ENCODE measurements at regions not wholly inside any gene's neighbourhood (a gene's known extent, or its start where the extent isn't known, plus 50 kb on each side); places are given as distances from the start of the nearest gene placed in this dataset.

DNA sequence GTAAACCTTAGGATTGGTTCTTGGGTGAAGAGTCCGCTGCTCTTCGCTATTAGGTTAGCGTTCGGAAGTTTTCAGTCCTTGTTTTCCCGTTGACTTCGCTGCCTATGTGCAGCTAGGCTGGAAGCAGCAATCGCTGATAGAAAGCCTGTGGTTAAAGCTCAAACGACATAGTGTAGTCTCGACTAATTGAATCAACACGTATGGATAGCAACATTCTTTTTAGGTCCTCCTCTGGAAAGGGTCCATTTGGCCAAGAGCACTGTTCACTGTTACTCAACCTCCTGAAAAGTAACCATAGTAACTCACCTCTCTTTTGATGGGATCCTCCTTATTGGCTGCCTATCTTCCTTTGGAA is 355.5 kb downstream of the SNAPC1 start:
- TF ChIP-seq, protein P1, sequence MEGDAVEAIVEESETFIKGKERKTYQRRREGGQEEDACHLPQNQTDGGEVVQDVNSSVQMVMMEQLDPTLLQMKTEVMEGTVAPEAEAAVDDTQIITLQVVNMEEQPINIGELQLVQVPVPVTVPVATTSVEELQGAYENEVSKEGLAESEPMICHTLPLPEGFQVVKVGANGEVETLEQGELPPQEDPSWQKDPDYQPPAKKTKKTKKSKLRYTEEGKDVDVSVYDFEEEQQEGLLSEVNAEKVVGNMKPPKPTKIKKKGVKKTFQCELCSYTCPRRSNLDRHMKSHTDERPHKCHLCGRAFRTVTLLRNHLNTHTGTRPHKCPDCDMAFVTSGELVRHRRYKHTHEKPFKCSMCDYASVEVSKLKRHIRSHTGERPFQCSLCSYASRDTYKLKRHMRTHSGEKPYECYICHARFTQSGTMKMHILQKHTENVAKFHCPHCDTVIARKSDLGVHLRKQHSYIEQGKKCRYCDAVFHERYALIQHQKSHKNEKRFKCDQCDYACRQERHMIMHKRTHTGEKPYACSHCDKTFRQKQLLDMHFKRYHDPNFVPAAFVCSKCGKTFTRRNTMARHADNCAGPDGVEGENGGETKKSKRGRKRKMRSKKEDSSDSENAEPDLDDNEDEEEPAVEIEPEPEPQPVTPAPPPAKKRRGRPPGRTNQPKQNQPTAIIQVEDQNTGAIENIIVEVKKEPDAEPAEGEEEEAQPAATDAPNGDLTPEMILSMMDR (optimal IDR thresholded peaks at IDR 0.05 in 1 of 3, IDR thresholded peaks at IDR 0.05 in 1 of 3, conservative IDR thresholded peaks at IDR 0.05 in 1 of 3; ENCODE audit: extremely low read depth in 1 of 3, insufficient read depth in 2 of 3, low read length in 3 of 3), result no peak
- no peak for TF ChIP-seq EZH2 (IDR thresholded peaks at IDR 0.05; ENCODE audit: low read length)
- no peak overlapping the region for H2AFZ ChIP-seq (ENCODE audit: control insufficient read depth, low read length)
- dilution Hi-C loops (cut with MboI; ENCODE audit: extremely low pct_ligation_motif_present, low sequenced_read_pairs), result no loop called here

DNA sequence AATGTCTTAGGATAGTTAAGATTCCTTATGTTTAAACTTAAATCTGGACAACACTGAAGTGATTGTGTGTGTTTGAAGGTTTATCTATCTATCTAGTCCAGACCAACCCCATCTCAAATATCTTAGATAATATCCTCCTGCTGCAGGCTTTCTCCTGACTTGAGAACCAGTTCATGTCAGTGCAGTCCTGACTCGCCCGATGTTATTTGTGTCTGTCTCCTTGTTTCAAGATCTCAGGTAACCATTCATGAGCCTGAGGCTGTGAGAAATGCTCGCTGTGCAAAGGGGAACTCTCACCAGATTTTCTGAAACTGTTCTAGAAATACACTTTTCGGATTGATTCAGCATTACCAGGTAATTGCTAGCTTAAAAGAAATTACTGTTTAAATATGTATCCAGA is 356.2 kb downstream of the SNAPC1 start:
- dilution Hi-C loops (cut with MboI; ENCODE audit: extremely low pct_ligation_motif_present, low sequenced_read_pairs), result no loop called here
- no peaks in the 10 kb centered on the region for H3K9me3 ChIP-seq (ENCODE audit: control insufficient read depth, low read depth, low read length)
- H2AFZ ChIP-seq (ENCODE audit: control insufficient read depth, low read length), result no peak overlapping the region
- H3K4me2 ChIP-seq (ENCODE audit: control insufficient read depth, extremely low read depth, insufficient read depth, low read depth, low read length), result no peak overlapping the region
- H4K20me1 ChIP-seq (ENCODE audit: control insufficient read depth, extremely low read depth, insufficient read depth, low read length), result no peaks in the 10 kb centered on the region
- H3K27me3 ChIP-seq (ENCODE audit: control insufficient read depth, extremely low read depth, insufficient read depth, low read length), result peaks cover 51% of the 10 kb centered on the region
- H3K27ac ChIP-seq (ENCODE audit: control insufficient read depth, insufficient read depth, low read length), result no peak overlapping the region
- no peaks in the 10 kb centered on the region for H3K4me1 ChIP-seq (ENCODE audit: control insufficient read depth, extremely low read depth, insufficient read depth, low read length)
- H3K9ac ChIP-seq (ENCODE audit: control insufficient read depth, extremely low read depth, insufficient read depth, low read length), result no peak overlapping the region
- H3K79me2 ChIP-seq (ENCODE audit: control insufficient read depth, insufficient read depth, low read length), result no peaks in the 10 kb centered on the region
- H3K4me3 ChIP-seq (ENCODE audit: control insufficient read depth in 2 of 3, extremely low read depth in 1 of 3, insufficient read depth in 2 of 3, low read depth in 1 of 3, low read length in 3 of 3), result no peak overlapping the region
- H3K36me3 ChIP-seq (ENCODE audit: control insufficient read depth in 2 of 2, extremely low read depth in 1 of 2, insufficient read depth in 2 of 2, low read length in 2 of 2), result no peaks in the 10 kb centered on the region
- TF ChIP-seq EZH2 (IDR thresholded peaks at IDR 0.05; ENCODE audit: low read length), result no peak
- TF ChIP-seq, protein P1 (optimal IDR thresholded peaks at IDR 0.05 in 1 of 3, IDR thresholded peaks at IDR 0.05 in 1 of 3, conservative IDR thresholded peaks at IDR 0.05 in 1 of 3; ENCODE audit: extremely low read depth in 1 of 3, insufficient read depth in 2 of 3, low read length in 3 of 3), result no peak
- DNase-seq (ENCODE audit: low read depth, low spot score) (no peak), FAIRE-seq (peak; percentile 13)
- H3K9me1 ChIP-seq (ENCODE audit: control insufficient read depth, extremely low read depth, insufficient read depth, low read length), result no peaks in the 10 kb centered on the region

More for the DNA sequence above, 355.5 kb downstream of the SNAPC1 start:
- FAIRE-seq, result peak; percentile 34
- Histone ChIP-seq H3K27ac (ENCODE audit: control insufficient read depth, insufficient read depth, low read length) (no peak overlapping the region), H3K9me1 (ENCODE audit: control insufficient read depth, extremely low read depth, insufficient read depth, low read length) (no peaks in the 10 kb centered on the region), H3K36me3 (ENCODE audit: control insufficient read depth in 2 of 2, extremely low read depth in 1 of 2, insufficient read depth in 2 of 2, low read length in 2 of 2) (no peaks in the 10 kb centered on the region), H3K4me1 (ENCODE audit: control insufficient read depth, extremely low read depth, insufficient read depth, low read length) (no peaks in the 10 kb centered on the region), H4K20me1 (ENCODE audit: control insufficient read depth, extremely low read depth, insufficient read depth, low read length) (no peaks in the 10 kb centered on the region), H3K9me3 (ENCODE audit: control insufficient read depth, low read depth, low read length) (no peaks in the 10 kb centered on the region), H3K27me3 (ENCODE audit: control insufficient read depth, extremely low read depth, insufficient read depth, low read length) (peaks cover 48% of the 10 kb centered on the region), H3K79me2 (ENCODE audit: control insufficient read depth, insufficient read depth, low read length) (no peaks in the 10 kb centered on the region), H3K4me3 (ENCODE audit: control insufficient read depth in 2 of 3, extremely low read depth in 1 of 3, insufficient read depth in 2 of 3, low read depth in 1 of 3, low read length in 3 of 3) (no peak overlapping the region), H3K4me2 (ENCODE audit: control insufficient read depth, extremely low read depth, insufficient read depth, low read depth, low read length) (peak overlapping the region; percentile 27), H3K9ac (ENCODE audit: control insufficient read depth, extremely low read depth, insufficient read depth, low read length) (no peak overlapping the region)
- DNase-seq (ENCODE audit: low read depth, low spot score), result no peak

Data from keratinocyte (primary cell).